ENCODE measurements at regions not wholly inside any gene's neighbourhood (a gene's known extent, or its start where the extent isn't known, plus 50 kb on each side); places are given as distances from the start of the nearest gene placed in this dataset.
"Not testable (repeated sequence)": the region's sequence is repeated elsewhere in the genome, so short reads cannot be mapped to it uniquely, and the experiment has no call there.

DNA sequence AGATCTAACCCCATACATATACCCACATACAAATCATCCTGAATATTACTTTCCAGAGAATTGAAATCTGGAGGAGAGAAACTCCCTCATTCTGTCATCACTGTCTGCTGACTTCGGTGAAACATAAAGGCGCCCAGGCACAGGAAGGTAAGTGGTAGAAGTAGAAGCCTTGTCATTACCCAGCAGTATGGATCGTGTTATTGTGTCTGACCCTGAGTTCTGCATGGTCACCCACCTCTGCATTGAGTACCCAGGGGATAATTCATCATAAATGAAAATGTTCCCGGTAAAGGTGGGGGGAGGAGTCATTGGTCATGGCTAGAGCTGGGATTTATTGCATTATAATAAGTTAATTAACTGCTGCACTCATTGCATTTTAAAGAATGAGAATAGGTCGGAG is 342.6 kb upstream of the PKN2 start:
- H3K4me1 ChIP-seq, result no peaks in the 10 kb centered on the region
- no peaks in the 10 kb centered on the region for H3K27me3 ChIP-seq
- ATAC-seq (no peak), DNase-seq (no peak)
- TF ChIP-seq POLR2A (IDR thresholded peaks at IDR 0.05), result no peak
- TF ChIP-seq, protein P1, sequence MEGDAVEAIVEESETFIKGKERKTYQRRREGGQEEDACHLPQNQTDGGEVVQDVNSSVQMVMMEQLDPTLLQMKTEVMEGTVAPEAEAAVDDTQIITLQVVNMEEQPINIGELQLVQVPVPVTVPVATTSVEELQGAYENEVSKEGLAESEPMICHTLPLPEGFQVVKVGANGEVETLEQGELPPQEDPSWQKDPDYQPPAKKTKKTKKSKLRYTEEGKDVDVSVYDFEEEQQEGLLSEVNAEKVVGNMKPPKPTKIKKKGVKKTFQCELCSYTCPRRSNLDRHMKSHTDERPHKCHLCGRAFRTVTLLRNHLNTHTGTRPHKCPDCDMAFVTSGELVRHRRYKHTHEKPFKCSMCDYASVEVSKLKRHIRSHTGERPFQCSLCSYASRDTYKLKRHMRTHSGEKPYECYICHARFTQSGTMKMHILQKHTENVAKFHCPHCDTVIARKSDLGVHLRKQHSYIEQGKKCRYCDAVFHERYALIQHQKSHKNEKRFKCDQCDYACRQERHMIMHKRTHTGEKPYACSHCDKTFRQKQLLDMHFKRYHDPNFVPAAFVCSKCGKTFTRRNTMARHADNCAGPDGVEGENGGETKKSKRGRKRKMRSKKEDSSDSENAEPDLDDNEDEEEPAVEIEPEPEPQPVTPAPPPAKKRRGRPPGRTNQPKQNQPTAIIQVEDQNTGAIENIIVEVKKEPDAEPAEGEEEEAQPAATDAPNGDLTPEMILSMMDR (IDR thresholded peaks at IDR 0.05), result no peak
- H3K27ac ChIP-seq, result no peak overlapping the region
- no peaks in the 10 kb centered on the region for H3K36me3 ChIP-seq
- WGBS, 4 donors, result 89 to 94% (median 92%) methylated on average over 5 of the region's 5 CpGs
- no peak overlapping the region for H3K4me3 ChIP-seq
- peaks cover 0 to 3% (median 0%) of the 10 kb centered on the region in 12 donors for H3K9me3 ChIP-seq
- intact Hi-C loops (cut with DNase I), result no loop called here

DNA sequence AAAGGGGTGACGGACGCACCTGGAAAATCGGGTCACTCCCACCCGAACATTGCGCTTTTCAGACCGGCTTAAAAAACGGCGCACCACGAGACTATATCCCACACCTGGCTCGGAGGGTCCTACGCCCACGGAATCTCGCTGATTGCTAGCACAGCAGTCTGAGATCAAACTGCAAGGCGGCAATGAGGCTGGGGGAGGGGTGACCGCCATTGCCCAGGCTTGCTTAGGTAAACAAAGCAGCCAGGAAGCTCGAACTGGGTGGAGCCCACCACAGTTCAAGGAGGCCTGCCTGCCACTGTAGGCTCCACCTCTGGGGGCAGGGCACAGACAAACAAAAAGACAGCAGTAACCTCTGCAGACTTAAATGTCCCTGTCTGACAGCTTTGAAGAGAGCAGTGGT is 342.0 kb upstream of the PKN2 start:
- H3K27ac ChIP-seq; H3K36me3 ChIP-seq; ATAC-seq; H3K9me3 ChIP-seq; intact Hi-C loops (cut with DNase I); DNase-seq; H3K4me1 ChIP-seq; H3K27me3 ChIP-seq; H3K4me3 ChIP-seq: not testable (repeated sequence)
- 83 to 91% (median 89%) methylated on average over 11 to 15 of the region's 16 CpGs for WGBS, 4 donors

DNA sequence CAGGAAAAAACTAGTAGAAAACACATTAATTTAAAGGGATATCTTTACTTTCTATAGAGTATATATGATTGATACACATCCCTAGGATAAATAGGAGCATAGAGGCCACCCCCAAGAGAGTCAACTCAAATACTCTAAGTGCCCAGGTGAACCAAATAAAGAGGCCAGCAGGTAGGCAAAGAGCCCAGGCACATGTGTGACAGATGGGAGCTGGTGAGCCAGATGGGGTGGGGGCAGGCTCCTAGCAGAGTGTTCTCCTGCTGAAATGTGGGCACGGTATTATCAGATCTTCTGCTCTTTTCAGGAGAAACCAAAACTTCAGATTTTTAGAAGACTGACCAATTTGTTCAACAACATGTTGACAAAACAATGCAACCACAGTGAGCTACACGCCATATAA is 333.4 kb upstream of the PKN2 start:
- Histone ChIP-seq H3K4me3 (no peak overlapping the region), H3K36me3 (no peaks in the 10 kb centered on the region), H3K27ac (no peak overlapping the region), H3K4me1 (no peaks in the 10 kb centered on the region), H3K27me3 (no peaks in the 10 kb centered on the region), H3K9me3 (no peaks in the 10 kb centered on the region)
- intact Hi-C loops (cut with DNase I), result no loop called here
- DNase-seq, result no peak
- TF ChIP-seq, protein P1 (IDR thresholded peaks at IDR 0.05), result no peak
- TF ChIP-seq POLR2A (IDR thresholded peaks at IDR 0.05), result no peak
- no peak for ATAC-seq
- WGBS, 4 donors, result 87 to 93% (median 91%) methylated on average over 2 of the region's 2 CpGs

DNA sequence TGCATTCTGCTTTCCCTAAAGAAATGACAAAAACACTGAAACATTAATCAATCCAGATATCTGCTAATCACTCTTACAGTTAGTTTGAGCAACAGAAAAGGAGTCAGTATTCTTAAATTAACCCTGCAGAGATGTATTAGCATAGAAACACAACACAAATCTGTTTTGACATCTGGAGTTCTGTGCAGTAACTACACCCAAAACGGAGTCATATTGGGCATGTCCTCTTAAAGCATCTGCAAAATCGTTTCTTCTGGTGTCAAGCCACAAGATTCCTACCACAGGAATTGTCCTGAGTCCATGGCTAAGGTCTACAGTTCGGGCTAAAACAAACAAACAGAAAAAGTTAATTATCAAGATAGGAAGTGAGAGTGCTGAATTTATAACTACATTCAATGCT is 332.1 kb upstream of the PKN2 start:
- 46 to 58% (median 53%) methylated on average over 3 of the region's 3 CpGs for WGBS, 4 donors
- no peak for ATAC-seq
- no peak for DNase-seq

DNA sequence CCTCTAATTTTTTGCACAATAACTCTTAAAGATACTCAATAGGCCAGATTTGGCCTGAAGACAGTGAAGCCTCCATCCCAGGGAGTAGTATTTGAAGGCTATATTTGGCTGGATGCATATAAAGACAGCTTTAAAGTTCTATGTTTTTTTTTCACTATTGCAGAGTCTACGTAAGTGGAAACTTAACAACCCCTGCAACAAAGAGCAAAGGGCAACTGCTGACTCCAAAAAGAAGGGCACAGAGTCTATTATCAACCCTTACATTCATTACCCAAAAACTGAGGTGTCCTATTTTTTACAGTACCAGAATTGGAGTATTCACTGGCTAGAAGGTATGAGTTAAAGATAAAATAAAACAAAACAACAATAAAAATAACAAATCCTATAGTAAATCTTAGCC is 329.8 kb upstream of the PKN2 start:
- Histone ChIP-seq H3K4me3 (no peak overlapping the region), H3K4me1 (no peaks in the 10 kb centered on the region), H3K27me3 (no peaks in the 10 kb centered on the region), H3K9me3 (no peaks in the 10 kb centered on the region), H3K27ac (no peak overlapping the region), H3K36me3 (no peaks in the 10 kb centered on the region)
- DNase-seq (no peak), ATAC-seq (no peak)
- 67 to 83% (median 79%) methylated on average over 1 of the region's 1 CpG for WGBS, 4 donors
- TF ChIP-seq, protein P1 (IDR thresholded peaks at IDR 0.05), result no peak
- no peak for TF ChIP-seq POLR2A (IDR thresholded peaks at IDR 0.05)
- intact Hi-C loops (cut with DNase I), result no loop called here

More for the DNA sequence above, 332.1 kb upstream of the PKN2 start:
- intact Hi-C loops (cut with DNase I), result no loop called here
- H3K4me1 ChIP-seq, result no peaks in the 10 kb centered on the region
- H3K4me3 ChIP-seq, result no peak overlapping the region
- no peaks in the 10 kb centered on the region for H3K27me3 ChIP-seq
- no peaks in the 10 kb centered on the region for H3K36me3 ChIP-seq
- TF ChIP-seq POLR2A (IDR thresholded peaks at IDR 0.05), result no peak
- TF ChIP-seq, protein P1 (IDR thresholded peaks at IDR 0.05), result no peak
- H3K9me3 ChIP-seq, result no peaks in the 10 kb centered on the region
- H3K27ac ChIP-seq, result no peak overlapping the region
